Heart left ventricle (tissue), 16 donors: ENCODE measurements at regions not wholly inside any gene's neighbourhood (a gene's known extent, or its start where the extent isn't known, plus 50 kb on each side); places are given as distances from the start of the nearest gene placed in this dataset.
"Not testable (repeated sequence)": the region's sequence is repeated elsewhere in the genome, so short reads cannot be mapped to it uniquely, and the experiment has no call there.

Experiments used
- ATAC-seq, 4 donors: fragments of 200-7000 bp; cut with Tn5 transposase; one replicate each; pipeline ENCODE4 v1.9.1; 2020 to 2022; ENCODE audit warnings: moderate library complexity in 4 of 4, mild to moderate bottlenecking in 3 of 4, moderate number of reproducible peaks in 1 of 4
- DNase-seq, 5 donors: peaks; one replicate each; pipeline ENCODE4 v3.0.0-alpha.2; 2020
- H3K27ac ChIP-seq, 12 donors: fragments of 200-600 bp; sonication (generic) in 4 of 12; one replicate each; pipeline versions ENCODE4 v1.5.0 to v1.8.0; 2016 to 2022; ENCODE audit warnings: mild to moderate bottlenecking in 2 of 12
- H3K27me3 ChIP-seq, 9 donors: fragments of 200-600 bp; sonication (generic) in 2 of 9; one replicate each; pipeline versions ENCODE4 v1.5.1 to v1.8.0; 2016 to 2022; ENCODE audit warnings: mild to moderate bottlenecking in 3 of 9
- H3K36me3 ChIP-seq, 9 donors: fragments of 200-600 bp; sonication (generic) in 2 of 9; one replicate each; pipeline versions ENCODE4 v1.5.0 to v1.8.0; 2018 to 2022; ENCODE audit warnings: mild to moderate bottlenecking in 2 of 9
- H3K4me1 ChIP-seq, 12 donors: fragments of 200-600 bp; sonication (generic) in 4 of 12; one replicate each; pipeline versions ENCODE4 v1.5.0 to v1.8.0; 2016 to 2022; ENCODE audit warnings: mild to moderate bottlenecking in 3 of 12
- H3K4me3 ChIP-seq, 12 donors: fragments of 200-600 bp; sonication (generic) in 4 of 12; one replicate each; pipeline versions ENCODE4 v1.5.0 to v1.8.0; 2017 to 2022; ENCODE audit warnings: mild to moderate bottlenecking in 9 of 12, moderate library complexity in 4 of 12
- H3K9me3 ChIP-seq, 12 donors: fragments of 200-600 bp; sonication (generic) in 4 of 12; one replicate each; pipeline versions ENCODE4 v1.5.0 to v1.8.0; 2016 to 2022; ENCODE audit warnings: mild to moderate bottlenecking in 1 of 12
- POLR2A ChIP-seq, 2 donors: fragments of 450-650 bp; IDR thresholded peaks; one replicate each; pipeline ENCODE4 v1.6.1; 2017; ENCODE audit warnings: antibody characterized with exemption in 2 of 2, mild to moderate bottlenecking in 2 of 2, moderate library complexity in 2 of 2
- WGBS, 4 donors: extraction: QIAGEN DNeasy Blood & Tissue Kit in 2 of 4; methylation state at CpG; one replicate each; pipeline versions ENCODE4 v1.1.5 to v1.1.7; 2013 to 2018; 5-methylcytosine and 5-hydroxymethylcytosine counted together
- intact Hi-C, 10 donors: fragments of 100-400 bp; cut with DNase I; formaldehyde crosslinking; loops; one replicate each; pipeline versions ENCODE4 v1.11.1 to v1.14.2; 2022
- TF ChIP-seq, protein P1 (sequence below), 12 donors: fragments of 200-600 bp; sonication (generic) in 4 of 12; IDR thresholded peaks; one replicate each; pipeline versions ENCODE4 v1.5.0 to v1.8.0; 2018 to 2022; ENCODE audit warnings: antibody characterized with exemption in 12 of 12, mild to moderate bottlenecking in 5 of 12
- donor health status: ischemic (EF 13 %, LVEDD 7.1; RV severe dilation, severe dysfunction).
- donor health status: healthy with polysubstance abuse.
- donor health status: DM: no; HTN: yes; CAD: no.
- donor health status: DM: no; HTN: no; CAD: no.
- donor health status: ischemic (EF 25% LVEDD 6.9; RV normal size, moderate dysfunction).
- donor health status: ischemic (EF 25% LVEDD 5.7; RV mildly dilated, moderate dysfunction).
- donor health status: healthy.
- donor health status: DM: yes; HTN: yes; CAD: no.
- donor health status: ischemic (EF 35%, LVEDD 5.7; RV mildly dilated, moderate dysfunction).
- donor health status: nonischemic (EF 11% LVEDD 7.7; RV severe dilation, severe dysfunction).
- donor health status: DM: yes; HTN: yes; CAD: no.
- donor health status: PGD.
- donor health status: ischemic (EF 29% LVEDD 5.4; RV normal size, mild dysfunction).
- donor health status: nonischemic (EF 23%, LVEDD 6.1; RV moderate dilation, normal function).

DNA sequence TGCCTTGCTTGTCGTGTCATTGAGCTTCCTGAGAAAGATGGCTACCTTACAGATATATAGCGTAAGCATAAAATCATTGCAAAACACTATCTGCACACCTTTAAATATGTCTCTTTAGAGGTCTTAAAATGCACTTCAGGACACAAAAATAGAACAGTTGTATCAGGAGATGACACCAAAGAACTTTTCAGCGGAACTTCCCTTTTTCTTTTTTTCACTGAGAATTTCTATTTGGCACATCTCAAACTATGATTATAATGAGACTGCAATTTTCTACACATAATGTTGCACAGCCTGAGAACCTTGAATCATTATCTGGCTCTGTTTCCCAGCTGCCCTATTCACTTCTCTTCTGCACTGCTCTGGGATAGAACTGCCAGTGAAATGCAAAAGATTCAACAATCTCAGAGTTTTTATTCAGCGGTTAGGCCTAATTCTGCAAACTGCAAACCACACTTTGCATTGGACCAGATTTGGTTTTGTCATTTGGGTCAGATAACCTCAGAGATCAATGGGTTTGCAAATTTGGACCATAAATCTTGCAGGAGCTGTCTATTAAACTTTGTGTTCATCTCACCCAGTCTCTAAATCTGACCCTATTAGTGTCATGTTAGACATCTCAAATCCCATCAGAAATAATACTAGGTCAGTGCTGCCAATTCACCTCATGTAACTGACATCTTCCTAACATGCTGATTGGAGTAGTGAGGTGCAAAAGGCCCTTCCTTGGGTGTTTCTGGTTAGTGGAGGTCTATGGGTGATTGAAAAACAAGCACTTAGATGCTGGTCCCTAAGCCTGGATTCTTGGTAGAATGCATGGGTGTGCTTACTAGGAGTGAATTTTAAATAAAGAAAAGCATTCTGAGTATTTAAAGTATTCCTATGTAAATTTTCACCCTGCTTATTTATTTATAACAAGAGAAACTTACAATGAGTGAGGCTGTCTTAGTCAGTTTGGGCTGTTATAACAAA, 382.7 kb downstream of the UTRN start:
- peaks cover 0 to 45% (median 1%) of the 10 kb centered on the region in 12 donors for H3K4me1 ChIP-seq
- H3K9me3 ChIP-seq: peaks cover 0 to 34% (median 12%) of the 10 kb centered on the region in 12 donors
- WGBS, 4 donors: 83 to 95% (median 86%) methylated on average over 4 of the region's 4 CpGs
- no peaks in the 10 kb centered on the region for H3K36me3 ChIP-seq
- DNase-seq (no peak), ATAC-seq (no peak)
- no peaks in the 10 kb centered on the region for H3K27me3 ChIP-seq
- intact Hi-C loops: no loop called here
- no peak overlapping the region for H3K4me3 ChIP-seq
- peak overlapping the region in 1 of 12 donors; percentile 63 for H3K27ac ChIP-seq
- TF ChIP-seq, protein P1, sequence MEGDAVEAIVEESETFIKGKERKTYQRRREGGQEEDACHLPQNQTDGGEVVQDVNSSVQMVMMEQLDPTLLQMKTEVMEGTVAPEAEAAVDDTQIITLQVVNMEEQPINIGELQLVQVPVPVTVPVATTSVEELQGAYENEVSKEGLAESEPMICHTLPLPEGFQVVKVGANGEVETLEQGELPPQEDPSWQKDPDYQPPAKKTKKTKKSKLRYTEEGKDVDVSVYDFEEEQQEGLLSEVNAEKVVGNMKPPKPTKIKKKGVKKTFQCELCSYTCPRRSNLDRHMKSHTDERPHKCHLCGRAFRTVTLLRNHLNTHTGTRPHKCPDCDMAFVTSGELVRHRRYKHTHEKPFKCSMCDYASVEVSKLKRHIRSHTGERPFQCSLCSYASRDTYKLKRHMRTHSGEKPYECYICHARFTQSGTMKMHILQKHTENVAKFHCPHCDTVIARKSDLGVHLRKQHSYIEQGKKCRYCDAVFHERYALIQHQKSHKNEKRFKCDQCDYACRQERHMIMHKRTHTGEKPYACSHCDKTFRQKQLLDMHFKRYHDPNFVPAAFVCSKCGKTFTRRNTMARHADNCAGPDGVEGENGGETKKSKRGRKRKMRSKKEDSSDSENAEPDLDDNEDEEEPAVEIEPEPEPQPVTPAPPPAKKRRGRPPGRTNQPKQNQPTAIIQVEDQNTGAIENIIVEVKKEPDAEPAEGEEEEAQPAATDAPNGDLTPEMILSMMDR (IDR thresholded peaks at IDR 0.05): no peak
- no peak for TF ChIP-seq POLR2A (IDR thresholded peaks at IDR 0.05)

GRCh38 chr6:144670259-144670658, 385.1 kb downstream of the UTRN start:
- intact Hi-C loops, DNase-seq, ATAC-seq, H3K27me3 ChIP-seq, H3K27ac ChIP-seq, H3K4me3 ChIP-seq, H3K36me3 ChIP-seq: not testable (repeated sequence)
- Histone ChIP-seq H3K9me3 (peaks cover 0 to 55% (median 28%) of the 10 kb centered on the region in 12 donors), H3K4me1 (peaks cover 0 to 43% (median 0%) of the 10 kb centered on the region in 12 donors)
- whole genome bisulfite sequencing, 4 donors: 94 to 100% (median 97%) methylated on average over 1 of the region's 1 CpG

- Histone ChIP-seq H3K36me3 (peaks cover 0 to 3% (median 0%) of the 10 kb centered on the region in 9 donors), H3K27ac (no peak overlapping the region), H3K4me1 (peaks cover 0 to 38% (median 2%) of the 10 kb centered on the region in 12 donors), H3K9me3 (peaks cover 0 to 63% (median 28%) of the 10 kb centered on the region in 12 donors), H3K4me3 (no peak overlapping the region), H3K27me3 (no peaks in the 10 kb centered on the region)
- ATAC-seq (no peak), DNase-seq (no peak)
- 85 to 99% (median 97%) methylated on average over 3 of the region's 3 CpGs for WGBS, 4 donors
- TF ChIP-seq, protein P1 (IDR thresholded peaks at IDR 0.05): no peak
- TF ChIP-seq POLR2A (IDR thresholded peaks at IDR 0.05): no peak
- intact Hi-C loops: no loop called here
These were observed 388.7 kb downstream of the UTRN start for GRCh38 chr6:144673807-144674206.

- H3K27me3 ChIP-seq: no peaks in the 10 kb centered on the region
- H3K4me1 ChIP-seq: peaks cover 0 to 52% (median 12%) of the 10 kb centered on the region in 12 donors
- no peak overlapping the region for H3K4me3 ChIP-seq
- intact Hi-C loops: no loop called here
- peaks cover 0 to 55% (median 26%) of the 10 kb centered on the region in 12 donors for H3K9me3 ChIP-seq
- ATAC-seq: no peak
- DNase-seq: no peak
- TF ChIP-seq, protein P1 (IDR thresholded peaks at IDR 0.05): no peak
- TF ChIP-seq POLR2A (IDR thresholded peaks at IDR 0.05): no peak
- peaks cover 0 to 3% (median 0%) of the 10 kb centered on the region in 9 donors for H3K36me3 ChIP-seq
- H3K27ac ChIP-seq: peak overlapping the region in 1 of 12 donors; percentile 29
- WGBS, 4 donors: 82 to 89% (median 85%) methylated on average over 5 to 6 of the region's 6 CpGs
These were observed 390.2 kb downstream of the UTRN start for GRCh38 chr6:144675231-144675861.

- Histone ChIP-seq H3K4me1 (peaks cover 0 to 62% (median 14%) of the 10 kb centered on the region in 12 donors), H3K36me3 (peaks cover 0 to 10% (median 0%) of the 10 kb centered on the region in 9 donors), H3K9me3 (peaks cover 0 to 45% (median 19%) of the 10 kb centered on the region in 12 donors)
- ATAC-seq, DNase-seq, H3K27ac ChIP-seq, H3K4me3 ChIP-seq, H3K27me3 ChIP-seq, intact Hi-C loops: not testable (repeated sequence)
- 94 to 98% (median 96%) methylated on average over 3 of the region's 3 CpGs for WGBS, 4 donors
These were observed 391.2 kb downstream of the UTRN start for GRCh38 chr6:144676310-144676709.

DNA sequence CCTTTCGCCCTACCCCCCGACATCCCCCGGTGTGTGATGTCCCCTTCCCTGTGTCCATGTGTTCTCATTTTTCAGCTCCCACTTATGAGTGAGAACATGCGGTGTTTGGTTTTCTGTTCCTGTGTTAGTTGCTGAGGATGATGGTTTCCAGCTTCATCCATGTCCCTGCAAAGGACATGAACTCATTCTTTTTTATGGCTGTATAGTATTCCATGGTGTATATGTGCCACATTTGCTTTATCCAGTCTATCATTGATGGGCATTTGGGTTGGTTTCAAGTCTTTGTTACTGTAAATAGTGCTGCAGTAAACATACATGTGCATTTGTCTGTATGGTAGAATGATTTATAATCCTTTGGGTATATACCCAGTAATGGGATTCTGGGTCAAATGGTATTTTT, 392.1 kb downstream of the UTRN start:
- H3K36me3 ChIP-seq: peaks cover 0 to 10% (median 0%) of the 10 kb centered on the region in 9 donors
- ATAC-seq, H3K27ac ChIP-seq, H3K4me3 ChIP-seq, DNase-seq, H3K27me3 ChIP-seq, intact Hi-C loops: not testable (repeated sequence)
- peaks cover 0 to 36% (median 16%) of the 10 kb centered on the region in 12 donors for H3K9me3 ChIP-seq
- H3K4me1 ChIP-seq: peaks cover 0 to 65% (median 15%) of the 10 kb centered on the region in 12 donors
- WGBS, 4 donors: 95 to 98% (median 97%) methylated on average over 4 of the region's 4 CpGs
